ENCODE measurements at regions not wholly inside any gene's neighbourhood (a gene's known extent, or its start where the extent isn't known, plus 50 kb on each side); places are given as distances from the start of the nearest gene placed in this dataset.

- TF ChIP-seq CTCF (IDR thresholded peaks at IDR 0.05) = no peak
- TF ChIP-seq POLR2A (IDR thresholded peaks at IDR 0.05; ENCODE audit: low read depth) = no peak
- no peak for TF ChIP-seq EP300 (IDR thresholded peaks at IDR 0.05)
These were observed 174.2 kb downstream of the PTPRU start for GRCh38 chr1:29410476-29410875.

Measured in esophagus muscularis mucosa (tissue), 4 donors.